Stimulated activated CD8-positive, alpha-beta memory T cell treated with anti-CD3 and anti-CD28 coated beads, Interleukin-15, amount 100 ng/mL, for 24 hours (primary cell): ENCODE measurements at regions not wholly inside any gene's neighbourhood (a gene's known extent, or its start where the extent isn't known, plus 50 kb on each side); places are given as distances from the start of the nearest gene placed in this dataset.
"Not testable (repeated sequence)": the region's sequence is repeated elsewhere in the genome, so short reads cannot be mapped to it uniquely, and the experiment has no call there.

Source experiments
- DNase-seq: peaks from one replicate; pipeline ENCODE4 v3.0.0-alpha.2; 2020; ENCODE audit warnings: low read depth

- no peak for DNase-seq
Measured at GRCh38 chr2:195162194-195162593, 494.8 kb upstream of the SLC39A10 start.

GRCh38 chr2:195160963-195161362, 496.1 kb upstream of the SLC39A10 start:
- no peak for DNase-seq

DNA sequence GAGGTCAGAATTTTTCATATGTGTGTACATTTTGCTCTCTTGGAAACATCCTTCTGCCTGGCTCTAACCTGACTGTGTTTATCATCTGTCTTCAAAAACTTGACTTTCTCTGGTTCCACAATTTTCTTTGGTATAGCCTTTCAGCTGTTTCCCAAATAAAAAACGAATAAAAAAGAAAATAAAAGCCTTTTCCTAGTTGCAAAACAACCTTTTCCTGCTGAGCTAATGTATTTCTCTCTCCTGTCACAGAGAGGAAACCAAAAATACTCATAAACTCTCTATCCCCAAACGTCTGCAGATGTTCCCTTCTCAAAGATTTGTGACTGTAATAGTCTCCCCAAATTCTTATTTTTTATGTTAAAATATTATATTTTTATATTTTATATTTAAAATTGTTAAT, 505.3 kb upstream of the SLC39A10 start:
- DNase-seq = no peak

- DNase-seq = no peak
Measured at GRCh38 chr2:195150819-195151218, 506.2 kb upstream of the SLC39A10 start.

GRCh38 chr2:195148004-195148403, 509.0 kb upstream of the SLC39A10 start:
- DNase-seq = no peak

DNA sequence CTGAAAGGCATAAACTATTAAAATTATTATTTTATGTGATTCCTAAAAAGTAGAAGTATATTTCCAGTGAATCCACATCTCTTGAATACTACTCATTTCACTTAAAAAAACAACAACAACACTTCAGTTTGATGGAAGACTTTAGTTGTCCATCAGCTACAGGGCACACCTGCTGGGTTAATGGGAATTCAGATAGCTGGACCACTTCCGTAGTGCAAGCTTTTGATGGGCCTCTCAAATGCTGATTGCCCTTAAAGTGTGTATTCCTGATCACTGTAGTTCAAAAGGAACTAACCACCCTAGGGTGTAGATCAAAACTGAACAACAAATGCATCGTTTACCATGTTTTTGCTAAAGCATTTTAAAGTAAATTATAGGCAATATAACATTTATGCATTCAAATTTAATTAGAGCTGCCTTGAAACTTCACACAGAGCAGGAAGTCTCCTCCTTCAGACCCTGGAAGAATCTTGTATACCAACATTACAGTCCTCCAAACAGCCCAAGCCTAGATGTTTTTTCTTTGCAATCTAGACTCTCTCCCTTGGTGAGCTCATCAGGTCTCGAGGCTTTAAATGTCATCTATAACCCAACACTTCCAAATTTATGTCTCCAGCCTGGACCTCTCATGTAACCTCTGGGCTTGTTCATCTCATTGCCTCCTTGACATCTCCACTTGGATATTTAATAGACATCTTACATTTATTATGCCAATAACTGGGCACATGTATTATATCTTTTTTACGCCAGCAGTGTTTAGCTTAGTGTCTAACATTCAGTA, 510.1 kb upstream of the SLC39A10 start:
- no peak for DNase-seq

DNA sequence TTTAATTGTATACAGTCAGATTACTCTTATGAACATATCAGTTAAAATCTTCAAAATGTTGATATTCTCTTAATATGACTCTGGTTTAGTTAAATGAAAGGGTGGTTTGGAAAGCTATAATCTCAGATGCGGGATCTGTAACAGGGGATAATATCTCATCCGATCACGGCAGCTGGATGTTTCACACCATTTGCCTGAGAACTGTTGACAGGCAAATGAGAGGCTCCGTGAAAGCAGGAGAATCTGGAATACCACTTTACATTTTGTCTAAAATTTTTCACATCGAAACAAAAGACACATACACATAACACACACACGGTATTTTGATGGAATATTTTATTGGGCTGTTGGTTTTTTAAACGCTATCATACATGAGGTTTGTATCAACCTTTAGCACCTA, 518.6 kb upstream of the SLC39A10 start:
- no peak for DNase-seq

DNA sequence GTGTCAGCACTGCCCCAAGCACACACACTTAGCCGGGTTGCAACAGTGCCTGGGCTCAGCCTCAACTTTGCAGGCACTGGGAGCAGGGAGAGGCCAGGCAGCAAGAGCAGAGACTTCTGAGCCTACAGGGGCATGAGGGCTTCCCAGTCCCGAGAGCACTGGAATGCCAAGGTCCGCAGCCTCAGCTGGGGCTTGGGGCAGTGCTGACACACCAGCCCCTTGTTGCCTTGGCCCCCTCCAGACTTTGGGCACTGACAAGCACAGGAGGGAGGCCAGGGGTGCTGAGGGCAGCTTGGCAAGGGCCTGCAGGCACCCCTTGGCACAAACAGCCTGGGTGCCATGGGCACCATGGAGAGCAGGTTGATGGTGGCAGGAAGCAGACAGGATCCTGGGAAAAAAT, 531.1 kb upstream of the SLC39A10 start:
- DNase-seq = not testable (repeated sequence)

DNA sequence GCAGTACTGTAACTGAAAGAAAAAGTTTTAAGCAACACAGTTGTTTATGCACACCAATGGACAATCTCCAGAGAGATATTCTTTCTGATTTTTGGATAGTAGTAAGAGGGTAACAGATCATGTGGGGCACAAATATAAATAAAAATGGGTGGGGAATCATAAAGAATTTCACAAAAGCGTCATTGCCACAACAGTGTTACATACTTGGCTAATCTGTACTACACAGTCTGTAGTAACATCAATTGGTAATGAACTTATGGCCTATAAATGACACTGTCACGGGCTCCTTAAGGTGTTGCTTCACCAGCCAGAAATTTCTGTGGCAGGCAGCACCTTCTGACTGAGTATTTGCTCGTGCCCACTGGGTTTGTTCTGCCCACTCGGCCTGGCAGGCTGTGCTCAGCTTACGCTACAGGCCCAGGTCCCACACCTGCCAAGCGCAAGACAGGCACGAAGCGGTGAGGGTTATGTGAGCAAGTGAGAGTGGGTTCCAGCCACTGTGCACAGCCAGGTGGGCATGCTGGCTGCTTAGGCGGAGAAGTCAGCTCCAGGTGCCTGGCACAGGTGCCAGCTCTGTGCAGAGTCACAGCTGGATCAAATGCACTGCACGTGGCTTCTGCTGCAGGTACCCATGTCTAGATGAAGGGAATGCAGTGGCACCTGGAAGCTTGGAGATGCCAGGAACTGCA, 532.5 kb upstream of the SLC39A10 start:
- DNase-seq = no peak

DNA sequence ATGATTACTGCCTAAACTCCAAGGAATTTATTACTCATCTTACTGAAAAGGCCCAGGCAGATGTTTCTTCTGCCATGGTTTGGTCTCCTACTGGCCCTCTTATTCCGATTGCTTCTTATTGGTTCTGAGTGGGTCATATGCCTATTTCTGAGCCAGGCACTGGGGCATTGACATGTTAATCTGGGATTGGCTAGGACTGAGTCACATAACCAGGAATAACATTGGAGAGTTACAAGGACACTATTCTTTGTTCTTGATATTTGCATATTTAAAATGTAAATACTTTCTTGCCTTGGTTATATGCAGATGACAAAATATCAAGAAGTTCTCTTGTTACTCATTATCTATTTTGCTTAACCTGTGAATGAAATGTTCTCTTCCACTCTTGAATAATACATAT, 534.4 kb upstream of the SLC39A10 start:
- DNase-seq = no peak

GRCh38 chr2:195121341-195121740, 535.7 kb upstream of the SLC39A10 start:
- DNase-seq = no peak

GRCh38 chr2:195119231-195119630, 537.8 kb upstream of the SLC39A10 start:
- DNase-seq = no peak

DNA sequence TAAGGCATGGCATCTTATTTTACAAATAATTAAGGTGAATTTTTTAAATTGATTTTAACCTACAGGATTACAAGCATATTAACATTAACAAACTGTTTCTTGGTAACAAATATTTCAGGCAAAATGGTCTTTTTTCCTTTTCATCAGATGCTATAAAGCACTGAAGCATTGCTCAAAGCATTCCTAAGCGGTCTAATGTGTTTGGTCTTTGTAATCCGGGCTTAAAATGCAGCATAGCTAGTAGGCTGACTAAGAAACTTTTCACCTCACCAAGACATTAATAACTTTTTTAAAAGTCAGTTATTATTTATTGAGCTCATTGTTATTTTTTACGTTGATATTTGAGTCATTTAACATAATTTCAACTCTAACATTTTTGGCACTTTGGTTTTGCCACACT, 538.8 kb upstream of the SLC39A10 start:
- no peak for DNase-seq

- no peak for DNase-seq
Measured at GRCh38 chr2:195117011-195117410, 540.0 kb upstream of the SLC39A10 start.

- no peak for DNase-seq
Measured at GRCh38 chr2:195115738-195116137, 541.3 kb upstream of the SLC39A10 start.

DNA sequence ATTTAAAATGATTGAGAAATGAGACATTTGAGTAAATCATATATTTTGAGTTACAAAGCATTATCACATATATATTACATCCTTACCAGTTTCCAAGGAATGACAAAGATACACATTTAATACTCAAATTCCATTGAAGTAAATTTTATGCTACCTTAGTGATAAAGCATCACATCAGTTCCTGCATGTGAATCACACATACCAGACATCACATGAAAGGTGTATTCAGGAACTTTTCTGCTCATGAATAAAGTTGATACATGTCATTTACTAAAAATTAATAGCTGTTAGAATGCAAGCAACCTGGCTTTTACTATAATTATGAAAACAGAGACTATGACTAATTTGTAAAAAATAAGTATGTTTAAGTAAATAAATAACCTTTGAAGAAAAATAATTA, 548.8 kb upstream of the SLC39A10 start:
- no peak for DNase-seq

DNA sequence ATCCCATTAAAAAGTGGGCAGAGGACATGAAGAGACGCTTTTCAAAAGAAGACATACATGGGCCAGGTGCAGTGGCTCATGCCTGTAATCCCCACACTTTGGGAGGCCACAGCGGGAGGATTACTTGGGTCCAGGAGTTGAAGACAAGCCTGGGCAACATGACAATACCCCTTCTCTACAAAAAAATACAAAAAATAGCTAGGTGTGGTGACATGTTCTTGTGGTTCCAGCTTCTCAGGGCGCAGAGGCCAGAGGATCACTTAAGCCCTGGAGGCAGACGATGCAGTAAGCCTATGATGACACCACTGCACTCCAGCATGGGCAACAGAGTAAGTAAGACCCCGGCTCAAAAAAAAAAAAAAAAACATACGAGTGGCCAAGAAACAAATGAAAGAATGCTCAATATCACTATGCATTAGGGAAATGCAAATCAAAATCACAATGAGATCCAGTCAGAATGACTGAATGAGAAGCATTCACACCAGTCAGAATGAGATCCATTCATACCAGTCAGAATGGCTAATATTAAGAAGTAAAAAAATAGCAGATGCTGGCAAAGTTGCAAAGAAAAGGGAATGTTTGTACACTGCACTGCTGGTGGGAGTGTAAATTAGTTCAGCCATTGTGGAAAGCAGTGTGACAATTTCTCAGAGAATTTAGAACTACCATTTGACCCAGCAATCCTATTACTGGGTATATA, 550.2 kb upstream of the SLC39A10 start:
- no peak for DNase-seq

GRCh38 chr2:195105581-195105980, 551.4 kb upstream of the SLC39A10 start:
- DNase-seq = no peak

DNA sequence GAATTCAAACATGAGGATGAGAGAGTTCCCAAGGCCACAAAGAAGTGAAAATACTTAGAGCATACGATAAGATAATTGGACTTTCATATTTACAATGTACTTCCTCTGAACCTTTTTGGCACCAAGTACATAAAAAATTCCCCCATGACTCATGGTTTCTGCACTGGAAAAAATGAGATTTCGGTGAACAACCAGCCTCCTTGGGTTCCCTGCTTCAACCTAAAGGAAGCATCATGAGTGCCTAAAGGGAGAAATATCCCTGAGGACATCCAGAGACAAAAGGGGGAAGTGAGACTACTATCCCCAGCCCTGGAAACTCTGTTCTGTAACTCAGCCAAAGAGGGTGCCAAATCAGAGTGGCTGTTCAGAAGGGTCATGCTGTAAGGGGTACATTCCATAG, 562.7 kb upstream of the SLC39A10 start:
- no peak for DNase-seq

GRCh38 chr2:195092341-195092740, 564.7 kb upstream of the SLC39A10 start:
- DNase-seq = no peak

DNA sequence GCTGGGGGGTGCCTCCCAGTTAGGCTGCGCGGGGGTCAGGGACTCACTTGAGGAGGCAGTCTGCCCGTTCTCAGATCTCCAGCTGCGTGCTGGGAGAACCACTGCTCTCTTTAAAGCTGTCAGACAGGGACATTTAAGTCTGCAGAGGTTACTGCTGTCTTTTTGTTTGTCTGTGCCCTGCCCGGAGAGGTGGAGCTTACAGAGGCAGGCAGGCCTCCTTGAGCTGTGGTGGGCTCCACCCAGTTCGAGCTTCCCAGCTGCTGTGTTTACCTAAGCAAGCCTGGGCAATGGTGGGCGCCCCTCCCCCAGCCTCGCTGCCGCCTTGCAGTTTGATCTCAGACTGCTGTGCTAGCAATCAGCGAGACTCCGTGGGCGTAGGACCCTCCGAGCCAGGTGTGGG, 584.2 kb upstream of the SLC39A10 start:
- not testable (repeated sequence) for DNase-seq

DNA sequence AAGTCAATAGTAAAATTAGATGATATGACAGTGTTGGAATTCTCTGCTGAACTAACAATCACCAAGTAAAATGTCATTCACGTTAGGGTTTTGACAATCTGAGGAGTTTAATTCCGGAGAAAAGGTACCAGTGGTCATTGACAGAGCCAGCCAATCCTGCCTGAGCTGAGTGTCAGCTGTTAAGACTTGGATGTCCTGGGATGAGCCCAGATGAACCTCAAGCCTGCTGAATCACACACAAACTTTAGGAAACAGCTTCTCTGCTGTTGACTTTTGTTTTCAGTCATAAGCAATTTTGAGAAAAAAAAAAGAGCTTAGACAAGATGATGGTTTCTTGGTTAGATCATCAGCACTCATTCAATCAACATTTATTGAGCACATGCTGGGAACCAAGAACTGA, 600.0 kb upstream of the SLC39A10 start:
- no peak for DNase-seq

GRCh38 chr2:195055996-195056395, 601.0 kb upstream of the SLC39A10 start:
- DNase-seq = no peak
